Activated CD8-positive, alpha-beta memory T cell treated with anti-CD3 and anti-CD28 coated beads, Interleukin-2, amount 50 U/mL, for 48 hours (primary cell): ENCODE measurements at regions not wholly inside any gene's neighbourhood (a gene's known extent, or its start where the extent isn't known, plus 50 kb on each side); places are given as distances from the start of the nearest gene placed in this dataset.

Experiments
- DNase-seq: peaks from one replicate; pipeline ENCODE4 v3.0.0-alpha.2; 2020

- DNase-seq, result no peak
Measured at GRCh38 chr20:51091406-51092195, 68.7 kb upstream of the KCNG1 start.

- no peak for DNase-seq
Measured at GRCh38 chr20:51089840-51090239, 66.9 kb upstream of the KCNG1 start.

GRCh38 chr20:51089272-51089781, 66.4 kb upstream of the KCNG1 start:
- DNase-seq, result no peak

DNA sequence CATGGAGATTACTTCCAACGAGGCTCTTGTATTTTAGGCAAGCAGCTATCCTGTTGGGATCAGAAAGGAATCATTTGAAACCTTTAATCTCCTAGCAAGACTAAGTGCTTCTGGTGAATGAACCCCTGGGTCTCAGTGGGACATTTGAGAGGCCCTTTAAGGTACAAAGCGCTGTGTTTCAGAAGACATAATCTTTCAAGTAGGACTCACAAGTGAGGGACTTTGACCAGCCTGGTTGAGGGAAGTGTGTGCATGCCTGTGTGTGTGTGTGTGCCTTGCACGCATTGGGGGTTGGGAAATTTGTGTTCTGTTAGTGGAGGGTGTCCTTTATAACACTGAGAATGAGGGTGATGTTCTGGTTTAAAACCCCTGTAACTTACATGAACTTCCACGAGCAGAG, 64.4 kb upstream of the KCNG1 start:
- DNase-seq, result no peak

GRCh38 chr20:51085769-51086168, 62.9 kb upstream of the KCNG1 start:
- no peak for DNase-seq

DNA sequence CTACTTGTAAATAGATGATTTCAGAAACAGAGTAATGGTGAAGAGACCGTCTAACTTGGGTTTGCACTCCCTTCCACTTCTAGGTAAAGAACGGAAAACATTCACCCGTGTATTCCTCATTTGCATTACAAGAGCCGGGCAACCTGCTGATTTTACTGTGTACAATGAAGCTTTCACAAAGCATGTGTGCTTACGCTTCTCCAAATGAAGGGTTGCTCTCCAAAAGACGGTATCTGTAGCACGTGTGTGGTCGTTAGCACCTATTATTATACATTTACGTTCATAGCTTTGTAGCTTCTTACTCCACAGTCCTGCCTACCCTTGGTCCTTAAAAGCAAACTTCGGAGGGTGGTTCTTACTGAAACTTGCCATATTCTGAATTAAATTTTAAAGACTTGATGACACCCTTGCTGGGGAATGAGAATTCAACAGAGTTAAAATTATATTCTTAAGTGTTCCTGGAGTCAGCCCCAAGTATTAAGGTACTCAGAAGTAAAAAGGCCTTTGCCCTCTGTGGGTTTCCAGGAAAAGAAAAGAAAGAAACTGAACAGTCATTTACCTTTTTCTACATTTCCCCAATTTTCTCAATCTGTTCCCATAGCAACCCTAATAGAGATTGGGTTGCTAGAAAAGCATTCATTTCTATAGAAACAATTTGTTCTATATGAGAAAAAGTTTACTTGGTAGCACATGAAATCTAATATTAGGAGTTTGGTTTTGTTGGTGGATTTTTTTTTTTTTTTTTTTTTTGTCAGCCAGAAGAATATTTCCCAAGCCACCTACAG, 61.9 kb upstream of the KCNG1 start:
- DNase-seq, result no peak

GRCh38 chr20:51083447-51083846, 60.5 kb upstream of the KCNG1 start:
- no peak for DNase-seq

- no peak for DNase-seq
Measured at GRCh38 chr20:51082988-51083387, 60.1 kb upstream of the KCNG1 start.

DNA sequence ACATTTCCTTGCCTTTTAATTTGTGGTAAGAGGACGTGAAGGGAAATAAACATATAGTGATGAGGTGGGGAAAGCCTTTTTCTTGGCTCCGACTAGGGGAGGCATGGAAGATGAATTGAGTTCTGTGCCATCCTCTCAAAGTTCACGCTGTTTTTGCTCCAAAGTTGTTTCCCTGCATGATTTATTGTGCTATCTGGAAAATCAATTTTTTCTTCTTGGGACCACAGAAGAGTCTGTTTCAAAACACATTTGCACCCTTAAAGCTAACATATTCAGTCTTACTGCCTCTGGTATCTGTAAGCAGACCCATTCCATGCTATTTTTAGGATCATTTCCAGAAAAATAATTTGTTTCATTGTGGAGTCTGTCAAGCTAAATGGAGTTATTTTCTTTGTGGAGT, 57.6 kb upstream of the KCNG1 start:
- DNase-seq, result no peak

GRCh38 chr20:51079488-51079887, 56.6 kb upstream of the KCNG1 start:
- no peak for DNase-seq

DNA sequence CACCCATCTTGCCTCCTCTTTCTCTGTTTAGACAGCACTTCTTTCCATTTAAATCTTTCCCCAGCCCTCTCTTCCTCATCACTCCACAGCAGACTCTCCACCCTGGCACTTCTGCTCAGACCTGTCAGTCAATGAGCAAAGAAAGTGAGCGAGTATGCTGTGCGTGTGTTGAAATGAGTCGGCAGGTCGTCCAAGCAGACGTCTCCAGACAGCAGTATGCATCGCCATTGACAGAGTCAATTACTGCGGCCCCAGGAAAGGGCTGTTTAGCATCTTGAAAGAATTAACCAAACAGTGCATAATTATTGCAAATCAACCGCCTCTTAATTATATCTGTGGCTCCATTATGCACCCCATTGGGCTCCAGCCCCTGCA, 54.8 kb upstream of the KCNG1 start:
- DNase-seq, result no peak

- DNase-seq, result no peak
Measured at GRCh38 chr20:51076786-51077685, 54.1 kb upstream of the KCNG1 start.

DNA sequence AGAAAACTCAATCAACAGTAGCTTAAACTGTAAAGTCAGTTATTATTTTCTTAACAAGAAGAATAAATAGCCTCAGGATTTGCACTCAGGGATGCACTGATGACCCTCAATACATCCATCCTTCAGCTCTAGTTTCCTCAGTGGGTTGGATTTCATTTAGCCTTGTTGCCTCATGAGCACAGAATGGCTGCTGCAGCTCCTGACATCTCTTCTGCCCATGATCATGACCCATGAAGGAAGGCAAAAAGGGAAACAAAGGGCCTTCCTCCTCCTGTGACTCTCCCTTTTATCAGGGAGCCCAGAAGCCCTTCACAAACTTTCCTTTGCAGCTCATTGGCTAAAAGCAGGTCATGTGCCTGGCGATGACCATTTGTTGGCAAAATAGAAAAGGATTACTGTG, 51.2 kb upstream of the KCNG1 start:
- no peak for DNase-seq
